K562 (cell line): ENCODE measurements at regions not wholly inside any gene's neighbourhood (a gene's known extent, or its start where the extent isn't known, plus 50 kb on each side); places are given as distances from the start of the nearest gene placed in this dataset.

Experiments used
- SMC3 ChIP-seq: conservative IDR thresholded peaks from 2 replicates; pipeline ENCODE4 v1.6.1; 2011; ENCODE audit warnings: low read depth, low read length, improper control_type of control experiment; ENCODE audit not compliant: insufficient read depth
- THRB ChIP-seq: fragments of 450-650 bp; formaldehyde crosslinking; conservative IDR thresholded peaks from 2 replicates; pipeline ENCODE4 v1.4.0; 2022; ENCODE audit warnings: mild to moderate bottlenecking, missing genetic modification characterization
- TF ChIP-seq, protein P1 (sequence below): sonication (generic); formaldehyde crosslinking; IDR thresholded peaks from 2 replicates; pipeline ENCODE4 v1.8.0; 2023; ENCODE audit warnings: missing genetic modification reagents, mild to moderate bottlenecking, borderline replicate concordance
- TF ChIP-seq, protein P2 (sequence below): fragments of 450-650 bp; IDR thresholded peaks from 2 replicates; pipeline ENCODE4 v1.6.1; 2016; ENCODE audit warnings: mild to moderate bottlenecking, moderate library complexity

GRCh38 chr5:1633605-1634336, 110.0 kb upstream of the LPCAT1 start (continued):
- TF ChIP-seq THRB (CRISPR knock-in tag) (no peak), SMC3 (no peak)
- TF ChIP-seq, protein P1, sequence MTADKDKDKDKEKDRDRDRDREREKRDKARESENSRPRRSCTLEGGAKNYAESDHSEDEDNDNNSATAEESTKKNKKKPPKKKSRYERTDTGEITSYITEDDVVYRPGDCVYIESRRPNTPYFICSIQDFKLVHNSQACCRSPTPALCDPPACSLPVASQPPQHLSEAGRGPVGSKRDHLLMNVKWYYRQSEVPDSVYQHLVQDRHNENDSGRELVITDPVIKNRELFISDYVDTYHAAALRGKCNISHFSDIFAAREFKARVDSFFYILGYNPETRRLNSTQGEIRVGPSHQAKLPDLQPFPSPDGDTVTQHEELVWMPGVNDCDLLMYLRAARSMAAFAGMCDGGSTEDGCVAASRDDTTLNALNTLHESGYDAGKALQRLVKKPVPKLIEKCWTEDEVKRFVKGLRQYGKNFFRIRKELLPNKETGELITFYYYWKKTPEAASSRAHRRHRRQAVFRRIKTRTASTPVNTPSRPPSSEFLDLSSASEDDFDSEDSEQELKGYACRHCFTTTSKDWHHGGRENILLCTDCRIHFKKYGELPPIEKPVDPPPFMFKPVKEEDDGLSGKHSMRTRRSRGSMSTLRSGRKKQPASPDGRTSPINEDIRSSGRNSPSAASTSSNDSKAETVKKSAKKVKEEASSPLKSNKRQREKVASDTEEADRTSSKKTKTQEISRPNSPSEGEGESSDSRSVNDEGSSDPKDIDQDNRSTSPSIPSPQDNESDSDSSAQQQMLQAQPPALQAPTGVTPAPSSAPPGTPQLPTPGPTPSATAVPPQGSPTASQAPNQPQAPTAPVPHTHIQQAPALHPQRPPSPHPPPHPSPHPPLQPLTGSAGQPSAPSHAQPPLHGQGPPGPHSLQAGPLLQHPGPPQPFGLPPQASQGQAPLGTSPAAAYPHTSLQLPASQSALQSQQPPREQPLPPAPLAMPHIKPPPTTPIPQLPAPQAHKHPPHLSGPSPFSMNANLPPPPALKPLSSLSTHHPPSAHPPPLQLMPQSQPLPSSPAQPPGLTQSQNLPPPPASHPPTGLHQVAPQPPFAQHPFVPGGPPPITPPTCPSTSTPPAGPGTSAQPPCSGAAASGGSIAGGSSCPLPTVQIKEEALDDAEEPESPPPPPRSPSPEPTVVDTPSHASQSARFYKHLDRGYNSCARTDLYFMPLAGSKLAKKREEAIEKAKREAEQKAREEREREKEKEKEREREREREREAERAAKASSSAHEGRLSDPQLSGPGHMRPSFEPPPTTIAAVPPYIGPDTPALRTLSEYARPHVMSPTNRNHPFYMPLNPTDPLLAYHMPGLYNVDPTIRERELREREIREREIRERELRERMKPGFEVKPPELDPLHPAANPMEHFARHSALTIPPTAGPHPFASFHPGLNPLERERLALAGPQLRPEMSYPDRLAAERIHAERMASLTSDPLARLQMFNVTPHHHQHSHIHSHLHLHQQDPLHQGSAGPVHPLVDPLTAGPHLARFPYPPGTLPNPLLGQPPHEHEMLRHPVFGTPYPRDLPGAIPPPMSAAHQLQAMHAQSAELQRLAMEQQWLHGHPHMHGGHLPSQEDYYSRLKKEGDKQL (CRISPR knock-in tag): no peak
- TF ChIP-seq, protein P2, sequence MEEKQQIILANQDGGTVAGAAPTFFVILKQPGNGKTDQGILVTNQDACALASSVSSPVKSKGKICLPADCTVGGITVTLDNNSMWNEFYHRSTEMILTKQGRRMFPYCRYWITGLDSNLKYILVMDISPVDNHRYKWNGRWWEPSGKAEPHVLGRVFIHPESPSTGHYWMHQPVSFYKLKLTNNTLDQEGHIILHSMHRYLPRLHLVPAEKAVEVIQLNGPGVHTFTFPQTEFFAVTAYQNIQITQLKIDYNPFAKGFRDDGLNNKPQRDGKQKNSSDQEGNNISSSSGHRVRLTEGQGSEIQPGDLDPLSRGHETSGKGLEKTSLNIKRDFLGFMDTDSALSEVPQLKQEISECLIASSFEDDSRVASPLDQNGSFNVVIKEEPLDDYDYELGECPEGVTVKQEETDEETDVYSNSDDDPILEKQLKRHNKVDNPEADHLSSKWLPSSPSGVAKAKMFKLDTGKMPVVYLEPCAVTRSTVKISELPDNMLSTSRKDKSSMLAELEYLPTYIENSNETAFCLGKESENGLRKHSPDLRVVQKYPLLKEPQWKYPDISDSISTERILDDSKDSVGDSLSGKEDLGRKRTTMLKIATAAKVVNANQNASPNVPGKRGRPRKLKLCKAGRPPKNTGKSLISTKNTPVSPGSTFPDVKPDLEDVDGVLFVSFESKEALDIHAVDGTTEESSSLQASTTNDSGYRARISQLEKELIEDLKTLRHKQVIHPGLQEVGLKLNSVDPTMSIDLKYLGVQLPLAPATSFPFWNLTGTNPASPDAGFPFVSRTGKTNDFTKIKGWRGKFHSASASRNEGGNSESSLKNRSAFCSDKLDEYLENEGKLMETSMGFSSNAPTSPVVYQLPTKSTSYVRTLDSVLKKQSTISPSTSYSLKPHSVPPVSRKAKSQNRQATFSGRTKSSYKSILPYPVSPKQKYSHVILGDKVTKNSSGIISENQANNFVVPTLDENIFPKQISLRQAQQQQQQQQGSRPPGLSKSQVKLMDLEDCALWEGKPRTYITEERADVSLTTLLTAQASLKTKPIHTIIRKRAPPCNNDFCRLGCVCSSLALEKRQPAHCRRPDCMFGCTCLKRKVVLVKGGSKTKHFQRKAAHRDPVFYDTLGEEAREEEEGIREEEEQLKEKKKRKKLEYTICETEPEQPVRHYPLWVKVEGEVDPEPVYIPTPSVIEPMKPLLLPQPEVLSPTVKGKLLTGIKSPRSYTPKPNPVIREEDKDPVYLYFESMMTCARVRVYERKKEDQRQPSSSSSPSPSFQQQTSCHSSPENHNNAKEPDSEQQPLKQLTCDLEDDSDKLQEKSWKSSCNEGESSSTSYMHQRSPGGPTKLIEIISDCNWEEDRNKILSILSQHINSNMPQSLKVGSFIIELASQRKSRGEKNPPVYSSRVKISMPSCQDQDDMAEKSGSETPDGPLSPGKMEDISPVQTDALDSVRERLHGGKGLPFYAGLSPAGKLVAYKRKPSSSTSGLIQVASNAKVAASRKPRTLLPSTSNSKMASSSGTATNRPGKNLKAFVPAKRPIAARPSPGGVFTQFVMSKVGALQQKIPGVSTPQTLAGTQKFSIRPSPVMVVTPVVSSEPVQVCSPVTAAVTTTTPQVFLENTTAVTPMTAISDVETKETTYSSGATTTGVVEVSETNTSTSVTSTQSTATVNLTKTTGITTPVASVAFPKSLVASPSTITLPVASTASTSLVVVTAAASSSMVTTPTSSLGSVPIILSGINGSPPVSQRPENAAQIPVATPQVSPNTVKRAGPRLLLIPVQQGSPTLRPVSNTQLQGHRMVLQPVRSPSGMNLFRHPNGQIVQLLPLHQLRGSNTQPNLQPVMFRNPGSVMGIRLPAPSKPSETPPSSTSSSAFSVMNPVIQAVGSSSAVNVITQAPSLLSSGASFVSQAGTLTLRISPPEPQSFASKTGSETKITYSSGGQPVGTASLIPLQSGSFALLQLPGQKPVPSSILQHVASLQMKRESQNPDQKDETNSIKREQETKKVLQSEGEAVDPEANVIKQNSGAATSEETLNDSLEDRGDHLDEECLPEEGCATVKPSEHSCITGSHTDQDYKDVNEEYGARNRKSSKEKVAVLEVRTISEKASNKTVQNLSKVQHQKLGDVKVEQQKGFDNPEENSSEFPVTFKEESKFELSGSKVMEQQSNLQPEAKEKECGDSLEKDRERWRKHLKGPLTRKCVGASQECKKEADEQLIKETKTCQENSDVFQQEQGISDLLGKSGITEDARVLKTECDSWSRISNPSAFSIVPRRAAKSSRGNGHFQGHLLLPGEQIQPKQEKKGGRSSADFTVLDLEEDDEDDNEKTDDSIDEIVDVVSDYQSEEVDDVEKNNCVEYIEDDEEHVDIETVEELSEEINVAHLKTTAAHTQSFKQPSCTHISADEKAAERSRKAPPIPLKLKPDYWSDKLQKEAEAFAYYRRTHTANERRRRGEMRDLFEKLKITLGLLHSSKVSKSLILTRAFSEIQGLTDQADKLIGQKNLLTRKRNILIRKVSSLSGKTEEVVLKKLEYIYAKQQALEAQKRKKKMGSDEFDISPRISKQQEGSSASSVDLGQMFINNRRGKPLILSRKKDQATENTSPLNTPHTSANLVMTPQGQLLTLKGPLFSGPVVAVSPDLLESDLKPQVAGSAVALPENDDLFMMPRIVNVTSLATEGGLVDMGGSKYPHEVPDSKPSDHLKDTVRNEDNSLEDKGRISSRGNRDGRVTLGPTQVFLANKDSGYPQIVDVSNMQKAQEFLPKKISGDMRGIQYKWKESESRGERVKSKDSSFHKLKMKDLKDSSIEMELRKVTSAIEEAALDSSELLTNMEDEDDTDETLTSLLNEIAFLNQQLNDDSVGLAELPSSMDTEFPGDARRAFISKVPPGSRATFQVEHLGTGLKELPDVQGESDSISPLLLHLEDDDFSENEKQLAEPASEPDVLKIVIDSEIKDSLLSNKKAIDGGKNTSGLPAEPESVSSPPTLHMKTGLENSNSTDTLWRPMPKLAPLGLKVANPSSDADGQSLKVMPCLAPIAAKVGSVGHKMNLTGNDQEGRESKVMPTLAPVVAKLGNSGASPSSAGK: peak; percentile 69
